HepG2 (cell line): ENCODE measurements at regions not wholly inside any gene's neighbourhood (a gene's known extent, or its start where the extent isn't known, plus 50 kb on each side); places are given as distances from the start of the nearest gene placed in this dataset.

Experiments used
- ATAC-seq: fragments of 200-7000 bp; cut with Tn5 transposase; 3 replicates; pipeline ENCODE4 v1.9.1; 2020; ENCODE audit warnings: mild to moderate bottlenecking, moderate library complexity
- BruUV-seq: library from RNA; stranded (reverse); fragments of 400-500 nt; replicated peaks from 2 replicates; lab custom pipeline; 2021; lab: Mats Ljungman, UMichigan
- CTCF ChIA-PET: fragments of 300-600 bp; formaldehyde crosslinking; extraction: SDS; loops from one replicate; lab custom pipeline; 2021; ENCODE audit warnings: low total read pairs, inconsistent platforms, low intra/inter-chr PET ratio; lab: Yijun Ruan, JAX
- POLR2A ChIA-PET: fragments of 350-600 bp; sonication (Branson Sonifier 250); formaldehyde crosslinking; loops from one replicate; lab custom pipeline; 2020; ENCODE audit warnings: antibody characterized with exemption, inconsistent platforms; lab: Yijun Ruan, JAX
- DNase-seq: peaks from one replicate; pipeline ENCODE4 v3.0.0-alpha.2; 2015; ENCODE audit warnings: low spot score
- FAIRE-seq: peaks from 3 replicates; lab custom pipeline; 2011; peaks lifted over from hg19 to GRCh38; lab: Jason Lieb, UNC
- H2AFZ ChIP-seq: one replicate; pipeline ENCODE4 v1.6.1; 2011; ENCODE audit warnings: low read length, inconsistent platforms
- H3K27ac ChIP-seq: fragments of 300-600 bp; 3 replicates; pipeline ENCODE4 v1.8.0; 2011; ENCODE audit warnings: mixed run types, mild to moderate bottlenecking, mixed read lengths, low read length, inconsistent platforms; ENCODE audit not compliant: insufficient read depth; ENCODE audit errors: extremely low read length
- H3K27me3 ChIP-seq, 2 experiments: fragments of 200-600 bp in 1 of 2; 2 replicates in 1 of 2; 3 replicates in 1 of 2; pipeline versions ENCODE4 v1.6.0 to v1.8.0; 2011; ENCODE audit warnings: low read length in 2 of 2, mild to moderate bottlenecking in 2 of 2, moderate library complexity in 2 of 2, inconsistent platforms in 1 of 2; ENCODE audit not compliant: insufficient read depth in 2 of 2, control insufficient read depth in 1 of 2
- H3K36me3 ChIP-seq, 2 experiments: fragments of 200-600 bp in 1 of 2; replicated peaks in 1 of 2; 2 replicates in 1 of 2; 3 replicates in 1 of 2; pipeline versions ENCODE4 v1.5.1 to v1.8.0; 2011; ENCODE audit warnings: low read length in 2 of 2, inconsistent platforms in 1 of 2; ENCODE audit not compliant: insufficient read depth in 2 of 2, control insufficient read depth in 1 of 2
- H3K4me1 ChIP-seq: 2 replicates; pipeline ENCODE4 v1.5.1; 2012; ENCODE audit warnings: low read length, inconsistent platforms; ENCODE audit not compliant: insufficient read depth
- H3K4me2 ChIP-seq: 2 replicates; pipeline ENCODE4 v1.6.0; 2011; ENCODE audit warnings: low read depth, low read length, inconsistent platforms
- H3K4me3 ChIP-seq, 3 experiments: fragments of 200-600 bp in 1 of 3; sonication (generic), shearing (Covaris generic) in 1 of 3; replicated peaks in 1 of 3; 2 replicates each; pipeline ENCODE4 v1.5.1; 2011 to 2016; ENCODE audit warnings: low read length in 3 of 3, inconsistent platforms in 2 of 3, low read depth in 2 of 3, mild to moderate bottlenecking in 2 of 3, control low read depth in 1 of 3, mixed read lengths in 1 of 3; ENCODE audit not compliant: insufficient read depth in 1 of 3
- H3K79me2 ChIP-seq: one replicate; pipeline ENCODE4 v1.6.1; 2011; ENCODE audit warnings: low read length, inconsistent platforms; ENCODE audit not compliant: insufficient read depth
- H3K9ac ChIP-seq: 2 replicates; pipeline ENCODE4 v1.6.0; 2011; ENCODE audit warnings: mild to moderate bottlenecking, low read depth, low read length, inconsistent platforms; ENCODE audit not compliant: insufficient read depth
- H3K9me3 ChIP-seq: 2 replicates; pipeline ENCODE4 v1.5.1; 2012; ENCODE audit warnings: mild to moderate bottlenecking, low read length
- H4K20me1 ChIP-seq: 2 replicates; pipeline ENCODE4 v1.6.0; 2011; ENCODE audit warnings: inconsistent platforms, mild to moderate bottlenecking, low read length, moderate library complexity; ENCODE audit not compliant: insufficient read depth
- AKNA ChIP-seq: sonication (generic); formaldehyde crosslinking; IDR thresholded peaks from 2 replicates; pipeline ENCODE4 v1.4.0; 2020; ENCODE audit warnings: missing genetic modification reagents, borderline replicate concordance
- DBP ChIP-seq: sonication (generic); formaldehyde crosslinking; IDR thresholded peaks from 2 replicates; pipeline ENCODE4 v1.4.0; 2020; ENCODE audit warnings: missing genetic modification reagents; ENCODE audit errors: not compliant biosample characterization
- E2F1 ChIP-seq: sonication (generic); formaldehyde crosslinking; IDR thresholded peaks from 2 replicates; pipeline ENCODE4 v1.5.0; 2020; ENCODE audit warnings: missing genetic modification reagents
- FOXK1 ChIP-seq: sonication (generic); formaldehyde crosslinking; IDR thresholded peaks from 2 replicates; pipeline ENCODE4 v1.4.0; 2020; ENCODE audit warnings: low read depth, missing genetic modification reagents, borderline replicate concordance
- FOXK2 ChIP-seq: fragments of 450-650 bp; IDR thresholded peaks from 2 replicates; pipeline ENCODE4 v1.6.1; 2016
- HOXA5 ChIP-seq: sonication (generic); formaldehyde crosslinking; IDR thresholded peaks from 2 replicates; pipeline ENCODE4 v1.4.0; 2020; ENCODE audit warnings: missing genetic modification reagents
- JUND ChIP-seq: sonication (generic); formaldehyde crosslinking; IDR thresholded peaks from 2 replicates; pipeline ENCODE4 v1.8.0; 2022; ENCODE audit warnings: mild to moderate bottlenecking, missing genetic modification reagents
- MTA1 ChIP-seq: sonication (generic); formaldehyde crosslinking; IDR thresholded peaks from 2 replicates; pipeline ENCODE4 v1.4.0; 2020; ENCODE audit warnings: missing genetic modification reagents, mild to moderate bottlenecking, borderline replicate concordance
- NFE2L1 ChIP-seq: sonication (generic); formaldehyde crosslinking; IDR thresholded peaks from 2 replicates; pipeline ENCODE4 v1.4.0; 2020; ENCODE audit warnings: missing genetic modification reagents, mild to moderate bottlenecking, borderline replicate concordance
- POGZ ChIP-seq: sonication (generic); formaldehyde crosslinking; IDR thresholded peaks from 2 replicates; pipeline ENCODE4 v1.4.0; 2020; ENCODE audit warnings: mild to moderate bottlenecking, missing genetic modification reagents
- SRF ChIP-seq: IDR thresholded peaks from 2 replicates; pipeline ENCODE4 v1.6.1; 2011; ENCODE audit warnings: mild to moderate bottlenecking, low read depth, low read length, moderate library complexity
- STAT5B ChIP-seq: sonication (generic); formaldehyde crosslinking; IDR thresholded peaks from 2 replicates; pipeline ENCODE4 v1.4.0; 2020; ENCODE audit warnings: missing genetic modification reagents
- TSC22D2 ChIP-seq: sonication (generic); formaldehyde crosslinking; IDR thresholded peaks from 2 replicates; pipeline ENCODE4 v1.5.1; 2020; ENCODE audit warnings: missing genetic modification reagents, mild to moderate bottlenecking, borderline replicate concordance
- ZMYM2 ChIP-seq: sonication (generic); formaldehyde crosslinking; IDR thresholded peaks from 2 replicates; pipeline ENCODE4 v1.8.0; 2022; ENCODE audit warnings: mild to moderate bottlenecking, missing genetic modification reagents
- ZNF232 ChIP-seq: sonication (generic); formaldehyde crosslinking; IDR thresholded peaks from 2 replicates; pipeline ENCODE4 v1.4.0; 2020; ENCODE audit warnings: missing genetic modification reagents, borderline replicate concordance
- ZNF496 ChIP-seq: sonication (generic); formaldehyde crosslinking; IDR thresholded peaks from 2 replicates; pipeline ENCODE4 v1.8.1; 2023; ENCODE audit warnings: mild to moderate bottlenecking, moderate library complexity, missing genetic modification reagents; ENCODE audit not compliant: insufficient replicate concordance
- ZNF652 ChIP-seq: IDR thresholded peaks from 2 replicates; pipeline ENCODE4 v1.6.1; 2016; ENCODE audit warnings: low read depth, borderline replicate concordance
- WGBS: methylation state at CpG from one replicate; pipeline ENCODE4 v1.1.6; 2017; ENCODE audit warnings: low lambda C conversion rate; 5-methylcytosine and 5-hydroxymethylcytosine counted together
- in situ Hi-C: cut with HindIII; loops from 2 replicates; pipeline ENCODE4 v1.10.0; 2017; ENCODE audit warnings: low pct_unique_long_range_greater_than_20kb; ENCODE audit not compliant: extremely low pct_ligation_motif_present
- intact Hi-C: fragments of 100-400 bp; cut with micrococcal nuclease; formaldehyde crosslinking; loops from one replicate; pipeline ENCODE4 v1.10.0; 2022; ENCODE audit not compliant: unreplicated experiment

GRCh38 chr3:67937498-67938118 lies 283.2 kb upstream of the SUCLG2 start:
- ChIA-PET POLR2A (no interaction called here), CTCF (no interaction called here)
- 100% methylated on average over 1 of the region's 1 CpG for WGBS
- Histone ChIP-seq H3K79me2 (no peaks in the 10 kb centered on the region), H3K4me1 (no peaks in the 10 kb centered on the region), H2AFZ (no peak overlapping the region), H3K36me3 (no peaks in the 10 kb centered on the region), H3K27me3 (no peaks in the 10 kb centered on the region), H3K9me3 (no peaks in the 10 kb centered on the region), H3K4me2 (no peak overlapping the region), H3K4me3 (no peak overlapping the region), H4K20me1 (no peaks in the 10 kb centered on the region), H3K27ac (no peak overlapping the region), H3K9ac (no peak overlapping the region)
- BruUV-seq: no TSS peak
- intact Hi-C loops: no loop called here
- ATAC-seq: no peak
- FAIRE-seq: no peak
- no peak for DNase-seq
- in situ Hi-C loops: no loop called here
- TF ChIP-seq MTA1: no peak
- no peak for TF ChIP-seq STAT5B (CRISPR knock-in tag)
- no peak for TF ChIP-seq POGZ (CRISPR knock-in tag)
- TF ChIP-seq AKNA (CRISPR knock-in tag): no peak
- TF ChIP-seq JUND (CRISPR knock-in tag): no peak
- no peak for TF ChIP-seq E2F1
- TF ChIP-seq HOXA5 (CRISPR knock-in tag): no peak
- no peak for TF ChIP-seq FOXK1 (CRISPR knock-in tag)
- TF ChIP-seq DBP: no peak
- no peak for TF ChIP-seq ZNF496 (CRISPR knock-in tag)
- no peak for TF ChIP-seq ZNF232 (CRISPR knock-in tag)
- TF ChIP-seq SRF: no peak
- TF ChIP-seq FOXK2: no peak
- TF ChIP-seq ZNF652 (CRISPR knock-in tag): no peak
- no peak for TF ChIP-seq TSC22D2 (CRISPR knock-in tag)
- no peak for TF ChIP-seq ZMYM2 (CRISPR knock-in tag)
- no peak for TF ChIP-seq NFE2L1
